SU-DHL-6 (cell line): ENCODE measurements at regions not wholly inside any gene's neighbourhood (a gene's known extent, or its start where the extent isn't known, plus 50 kb on each side); places are given as distances from the start of the nearest gene placed in this dataset.

Experiments used
- EZH2phosphoT487 ChIP-seq: fragments of 200-600 bp; sonication (generic), shearing (Covaris generic); conservative IDR thresholded peaks from 2 replicates; pipeline ENCODE4 v1.6.1; 2018; ENCODE audit warnings: mild to moderate bottlenecking, antibody characterized with exemption, low read length, moderate library complexity, mixed read lengths
- TF ChIP-seq, protein P1 (sequence below): fragments of 200-600 bp; sonication (generic); IDR thresholded peaks from one replicate; pipeline ENCODE4 v1.5.1; 2017; ENCODE audit warnings: antibody characterized with exemption, mild to moderate bottlenecking, low read length, moderate library complexity; ENCODE audit not compliant: insufficient read depth, poor library complexity, severe bottlenecking

DNA sequence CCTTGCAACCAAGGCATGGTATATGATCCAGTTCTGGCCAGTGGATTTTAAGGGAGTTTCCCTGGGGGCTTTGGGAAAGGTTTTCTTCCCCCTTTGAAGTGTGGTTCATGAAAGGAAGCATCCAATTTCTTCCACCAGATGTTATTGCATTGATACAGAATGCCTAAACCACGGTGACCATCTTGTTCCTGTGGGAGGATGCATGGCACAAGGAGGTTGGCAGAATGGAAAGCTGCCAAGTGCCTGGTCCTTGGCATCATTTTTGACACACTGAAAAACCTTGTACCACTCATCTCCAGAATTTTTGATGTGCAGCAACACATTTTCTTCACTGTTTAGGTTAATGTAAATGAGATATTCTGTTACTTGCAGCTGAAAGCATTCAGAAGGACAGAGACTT is 55.2 kb upstream of the CXCR4 start:
- TF ChIP-seq, protein P1, sequence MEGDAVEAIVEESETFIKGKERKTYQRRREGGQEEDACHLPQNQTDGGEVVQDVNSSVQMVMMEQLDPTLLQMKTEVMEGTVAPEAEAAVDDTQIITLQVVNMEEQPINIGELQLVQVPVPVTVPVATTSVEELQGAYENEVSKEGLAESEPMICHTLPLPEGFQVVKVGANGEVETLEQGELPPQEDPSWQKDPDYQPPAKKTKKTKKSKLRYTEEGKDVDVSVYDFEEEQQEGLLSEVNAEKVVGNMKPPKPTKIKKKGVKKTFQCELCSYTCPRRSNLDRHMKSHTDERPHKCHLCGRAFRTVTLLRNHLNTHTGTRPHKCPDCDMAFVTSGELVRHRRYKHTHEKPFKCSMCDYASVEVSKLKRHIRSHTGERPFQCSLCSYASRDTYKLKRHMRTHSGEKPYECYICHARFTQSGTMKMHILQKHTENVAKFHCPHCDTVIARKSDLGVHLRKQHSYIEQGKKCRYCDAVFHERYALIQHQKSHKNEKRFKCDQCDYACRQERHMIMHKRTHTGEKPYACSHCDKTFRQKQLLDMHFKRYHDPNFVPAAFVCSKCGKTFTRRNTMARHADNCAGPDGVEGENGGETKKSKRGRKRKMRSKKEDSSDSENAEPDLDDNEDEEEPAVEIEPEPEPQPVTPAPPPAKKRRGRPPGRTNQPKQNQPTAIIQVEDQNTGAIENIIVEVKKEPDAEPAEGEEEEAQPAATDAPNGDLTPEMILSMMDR: no peak
- TF ChIP-seq EZH2phosphoT487: no peak
